Activated effector memory CD4-positive, alpha-beta T cell treated with anti-CD3 and anti-CD28 coated beads, Interleukin-2, amount 50 U/mL, for 16 hours (primary cell): ENCODE measurements at regions not wholly inside any gene's neighbourhood (a gene's known extent, or its start where the extent isn't known, plus 50 kb on each side); places are given as distances from the start of the nearest gene placed in this dataset.

Experiments used
- DNase-seq: peaks from one replicate; pipeline ENCODE4 v3.0.0-alpha.2; 2020

GRCh38 chr11:70810681-70811080 is 412.4 kb downstream of the CTTN start:
- DNase-seq = no peak

- no peak for DNase-seq
These were observed 413.2 kb downstream of the CTTN start for GRCh38 chr11:70811483-70811882.

GRCh38 chr11:70811915-70812314 is 413.6 kb downstream of the CTTN start:
- DNase-seq = no peak

GRCh38 chr11:70812472-70812871 is 414.1 kb downstream of the CTTN start:
- DNase-seq = no peak

GRCh38 chr11:70813651-70814050 is 415.3 kb downstream of the CTTN start:
- no peak for DNase-seq

- no peak for DNase-seq
These were observed 417.1 kb downstream of the CTTN start for GRCh38 chr11:70815485-70815832.

- DNase-seq = no peak
These were observed 417.9 kb downstream of the CTTN start for GRCh38 chr11:70816156-70816678.

- DNase-seq = no peak
These were observed 420.0 kb downstream of the CTTN start for GRCh38 chr11:70818351-70818750.

GRCh38 chr11:70819022-70819421 is 420.7 kb downstream of the CTTN start:
- DNase-seq = no peak

- no peak for DNase-seq
These were observed 422.0 kb downstream of the CTTN start for GRCh38 chr11:70820311-70820710.

GRCh38 chr11:70820712-70821111 is 422.4 kb downstream of the CTTN start:
- DNase-seq = no peak

- DNase-seq = no peak
These were observed 425.4 kb downstream of the CTTN start for GRCh38 chr11:70823771-70824170.

GRCh38 chr11:70824605-70825245 is 426.4 kb downstream of the CTTN start:
- no peak for DNase-seq

- DNase-seq = no peak
These were observed 426.4 kb downstream of the SHANK2 start for GRCh38 chr11:70825893-70826540.

GRCh38 chr11:70826541-70827335 is 425.6 kb downstream of the SHANK2 start:
- DNase-seq = no peak

- DNase-seq = no peak
These were observed 423.7 kb downstream of the SHANK2 start for GRCh38 chr11:70828593-70829082.

GRCh38 chr11:70829134-70829885 is 423.1 kb downstream of the SHANK2 start:
- DNase-seq = no peak

- no peak for DNase-seq
These were observed 422.5 kb downstream of the SHANK2 start for GRCh38 chr11:70829886-70830272.

GRCh38 chr11:70833011-70833410 is 419.4 kb downstream of the SHANK2 start:
- DNase-seq = no peak

GRCh38 chr11:70833554-70833953 is 418.8 kb downstream of the SHANK2 start:
- no peak for DNase-seq

GRCh38 chr11:70834277-70834940 is 418.0 kb downstream of the SHANK2 start:
- DNase-seq = no peak

- DNase-seq = no peak
These were observed 417.3 kb downstream of the SHANK2 start for GRCh38 chr11:70834984-70835560.
